GM23338 (cell line): ENCODE measurements at regions not wholly inside any gene's neighbourhood (a gene's known extent, or its start where the extent isn't known, plus 50 kb on each side); places are given as distances from the start of the nearest gene placed in this dataset.

Source experiments
- ATAC-seq: fragments of 200-7000 bp; cut with Tn5 transposase; 3 replicates; pipeline ENCODE4 v1.9.1; 2020
- DNase-seq: peaks from one replicate; pipeline ENCODE4 v3.0.0-alpha.2; 2015; ENCODE audit warnings: low spot score
- H2AFZ ChIP-seq: fragments of 200-600 bp; sonication (generic); 2 replicates; pipeline ENCODE4 v1.8.0; 2016; ENCODE audit warnings: antibody characterized with exemption, mild to moderate bottlenecking, moderate library complexity
- H3F3A ChIP-seq: fragments of 200-600 bp; sonication (generic); replicated peaks from 2 replicates; pipeline ENCODE4 v1.8.0; 2017; ENCODE audit warnings: antibody characterized with exemption, mixed run types, low read depth
- H3K27ac ChIP-seq: fragments of 200-600 bp; sonication (generic); 2 replicates; pipeline ENCODE4 v1.6.1; 2016; ENCODE audit warnings: low read depth
- H3K27me3 ChIP-seq: fragments of 200-600 bp; sonication (generic); 2 replicates; pipeline ENCODE4 v1.8.0; 2016; ENCODE audit warnings: mild to moderate bottlenecking, mixed run types, moderate library complexity; ENCODE audit not compliant: insufficient read depth
- H3K36me3 ChIP-seq: fragments of 200-600 bp; sonication (generic); 2 replicates; pipeline ENCODE4 v1.8.0; 2016; ENCODE audit warnings: mild to moderate bottlenecking; ENCODE audit not compliant: insufficient read depth
- H3K4me1 ChIP-seq: fragments of 200-600 bp; sonication (generic); 2 replicates; pipeline ENCODE4 v1.8.0; 2016; ENCODE audit warnings: mild to moderate bottlenecking, moderate library complexity; ENCODE audit not compliant: insufficient read depth
- H3K4me2 ChIP-seq: fragments of 200-600 bp; sonication (generic); 2 replicates; pipeline ENCODE4 v1.7.1; 2017; ENCODE audit warnings: mixed run types
- H3K4me3 ChIP-seq: fragments of 200-600 bp; sonication (generic); 2 replicates; pipeline ENCODE4 v1.6.1; 2016; ENCODE audit warnings: mixed run types
- H3K79me2 ChIP-seq: fragments of 200-600 bp; sonication (generic); replicated peaks from 2 replicates; pipeline ENCODE4 v1.8.0; 2017; ENCODE audit warnings: mild to moderate bottlenecking; ENCODE audit not compliant: insufficient read depth
- H3K9me2 ChIP-seq: fragments of 200-600 bp; sonication (generic); 2 replicates; pipeline ENCODE4 v1.8.0; 2017; ENCODE audit not compliant: insufficient read depth
- H4K20me1 ChIP-seq: fragments of 200-600 bp; sonication (generic); replicated peaks from 2 replicates; pipeline ENCODE4 v1.8.0; 2017; ENCODE audit warnings: mild to moderate bottlenecking; ENCODE audit not compliant: insufficient read depth
- H3K27ac Mint-ChIP-seq: 2 replicates; pipeline ENCODE4 v1.8.0; 2020; ENCODE audit warnings: inconsistent platforms, mild to moderate bottlenecking, moderate library complexity, mixed read lengths
- H3K27me3 Mint-ChIP-seq: 3 replicates; pipeline ENCODE4 v1.8.0; 2022; ENCODE audit warnings: low read depth, mild to moderate bottlenecking, moderate library complexity, mixed read lengths, inconsistent platforms; ENCODE audit not compliant: insufficient read depth, poor library complexity
- H3K36me3 Mint-ChIP-seq: 3 replicates; pipeline ENCODE4 v1.8.0; 2021; ENCODE audit warnings: low read depth, mild to moderate bottlenecking, inconsistent platforms, moderate library complexity, mixed read lengths
- H3K4me1 Mint-ChIP-seq: 3 replicates; pipeline ENCODE4 v1.8.0; 2020; ENCODE audit warnings: mild to moderate bottlenecking, inconsistent platforms, mixed read lengths
- H3K4me3 Mint-ChIP-seq: 3 replicates; pipeline ENCODE4 v1.8.0; 2021; ENCODE audit warnings: moderate library complexity, mild to moderate bottlenecking, inconsistent platforms, mixed read lengths
- H3K9me3 Mint-ChIP-seq: 3 replicates; pipeline ENCODE4 v1.8.0; 2020; ENCODE audit warnings: moderate library complexity, mild to moderate bottlenecking, inconsistent platforms, mixed read lengths
- CREB1 ChIP-seq: fragments of 250-450 bp; sonication (Bioruptor Pico); IDR thresholded peaks from 2 replicates; pipeline ENCODE4 v1.5.0; 2020; ENCODE audit warnings: low read depth, mild to moderate bottlenecking, moderate library complexity
- ETS1 ChIP-seq: IDR thresholded peaks from 2 replicates; pipeline ENCODE4 v1.6.1; 2016; ENCODE audit warnings: antibody characterized with exemption
- EZH2 ChIP-seq: fragments of 200-600 bp; sonication (generic); IDR thresholded peaks from one replicate; pipeline ENCODE4 v1.8.0; 2017; ENCODE audit warnings: antibody characterized with exemption, mild to moderate bottlenecking, low read depth; ENCODE audit not compliant: unreplicated experiment
- EZH2phosphoT487 ChIP-seq: fragments of 200-600 bp; sonication (generic); IDR thresholded peaks from one replicate; pipeline ENCODE4 v1.8.1; 2018; ENCODE audit warnings: antibody characterized with exemption; ENCODE audit not compliant: unreplicated experiment
- JUNB ChIP-seq: IDR thresholded peaks from one replicate; pipeline ENCODE4 v1.6.1; 2016; ENCODE audit warnings: antibody characterized with exemption; ENCODE audit not compliant: unreplicated experiment
- NANOG ChIP-seq: IDR thresholded peaks from 2 replicates; pipeline ENCODE4 v1.6.1; 2016; ENCODE audit warnings: antibody characterized with exemption, borderline replicate concordance
- POLR2AphosphoS5 ChIP-seq: IDR thresholded peaks from 2 replicates; pipeline ENCODE4 v1.6.1; 2016; ENCODE audit warnings: antibody characterized with exemption, low read depth
- REST ChIP-seq: IDR thresholded peaks from one replicate; pipeline ENCODE4 v1.6.1; 2018; ENCODE audit warnings: antibody characterized with exemption; ENCODE audit not compliant: unreplicated experiment
- STAT1 ChIP-seq: IDR thresholded peaks from one replicate; pipeline ENCODE4 v1.6.1; 2016; ENCODE audit warnings: antibody characterized with exemption; ENCODE audit not compliant: unreplicated experiment
- ZNF114 ChIP-seq: fragments of 250-450 bp; sonication (Bioruptor Pico); IDR thresholded peaks from 2 replicates; pipeline ENCODE4 v1.5.0; 2020; ENCODE audit warnings: mild to moderate bottlenecking, moderate library complexity
- ZNF331 ChIP-seq: fragments of 250-450 bp; sonication (Bioruptor Pico); IDR thresholded peaks from 2 replicates; pipeline ENCODE4 v1.5.0; 2020; ENCODE audit warnings: low read depth, mild to moderate bottlenecking, moderate library complexity
- ZNF462 ChIP-seq: fragments of 250-450 bp; sonication (Bioruptor Pico); IDR thresholded peaks from 2 replicates; pipeline ENCODE4 v1.5.0; 2020; ENCODE audit warnings: mild to moderate bottlenecking, moderate library complexity
- TF ChIP-seq, protein P1 (sequence below), 2 experiments: fragments of 200-600 bp in 1 of 2; sonication (generic) in 1 of 2; conservative IDR thresholded peaks; 2 replicates each; pipeline versions ENCODE4 v1.5.1 to v1.6.1; 2016 to 2017; ENCODE audit warnings: antibody characterized with exemption in 2 of 2, low read depth in 2 of 2, mild to moderate bottlenecking in 2 of 2, moderate library complexity in 1 of 2

- Histone ChIP-seq H3K4me2 (no peak overlapping the region), H3K27me3 (no peaks in the 10 kb centered on the region), H3F3A (no peaks in the 10 kb centered on the region), H3K27ac (no peak overlapping the region), H3K4me1 (no peaks in the 10 kb centered on the region), H4K20me1 (no peaks in the 10 kb centered on the region), H2AFZ (no peak overlapping the region), H3K4me3 (no peak overlapping the region), H3K36me3 (no peaks in the 10 kb centered on the region), H3K79me2 (no peaks in the 10 kb centered on the region), H3K9me2 (0 out of 2 replicates have a peak, but pooled peaks cover 8% of the 10 kb centered on the region)
- no peak overlapping the region; the same call in 1 of the 2 replicates for H3K27ac Mint-ChIP-seq
- no peaks in the 10 kb centered on the region for H3K4me1 Mint-ChIP-seq
- no peak for TF ChIP-seq EZH2phosphoT487
- no peak for TF ChIP-seq ZNF462
- no peak for TF ChIP-seq NANOG
- TF ChIP-seq ZNF331 (CRISPR knock-in tag) = no peak
- TF ChIP-seq JUNB = no peak
- TF ChIP-seq POLR2AphosphoS5 = no peak
- TF ChIP-seq CREB1 = no peak
- TF ChIP-seq ETS1 = no peak
- TF ChIP-seq, protein P1, sequence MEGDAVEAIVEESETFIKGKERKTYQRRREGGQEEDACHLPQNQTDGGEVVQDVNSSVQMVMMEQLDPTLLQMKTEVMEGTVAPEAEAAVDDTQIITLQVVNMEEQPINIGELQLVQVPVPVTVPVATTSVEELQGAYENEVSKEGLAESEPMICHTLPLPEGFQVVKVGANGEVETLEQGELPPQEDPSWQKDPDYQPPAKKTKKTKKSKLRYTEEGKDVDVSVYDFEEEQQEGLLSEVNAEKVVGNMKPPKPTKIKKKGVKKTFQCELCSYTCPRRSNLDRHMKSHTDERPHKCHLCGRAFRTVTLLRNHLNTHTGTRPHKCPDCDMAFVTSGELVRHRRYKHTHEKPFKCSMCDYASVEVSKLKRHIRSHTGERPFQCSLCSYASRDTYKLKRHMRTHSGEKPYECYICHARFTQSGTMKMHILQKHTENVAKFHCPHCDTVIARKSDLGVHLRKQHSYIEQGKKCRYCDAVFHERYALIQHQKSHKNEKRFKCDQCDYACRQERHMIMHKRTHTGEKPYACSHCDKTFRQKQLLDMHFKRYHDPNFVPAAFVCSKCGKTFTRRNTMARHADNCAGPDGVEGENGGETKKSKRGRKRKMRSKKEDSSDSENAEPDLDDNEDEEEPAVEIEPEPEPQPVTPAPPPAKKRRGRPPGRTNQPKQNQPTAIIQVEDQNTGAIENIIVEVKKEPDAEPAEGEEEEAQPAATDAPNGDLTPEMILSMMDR (conservative IDR thresholded peaks at IDR 0.05; ENCODE audit: low read depth in 2 of 2) = no peak
- no peak for TF ChIP-seq REST
- TF ChIP-seq ZNF114 (CRISPR knock-in tag) = no peak
- TF ChIP-seq STAT1 = no peak
- TF ChIP-seq EZH2 = no peak
- DNase-seq = no peak
- H3K9me3 Mint-ChIP-seq = no peaks in the 10 kb centered on the region
- no peak for ATAC-seq
- H3K36me3 Mint-ChIP-seq = no peaks in the 10 kb centered on the region
- peaks cover 2% of the 10 kb centered on the region for H3K27me3 Mint-ChIP-seq
- H3K4me3 Mint-ChIP-seq = no peak overlapping the region
Observed at GRCh38 chr21:18118566-18118965, 126.1 kb upstream of the CHODL start.
